GM12892 (cell line): ENCODE measurements at regions not wholly inside any gene's neighbourhood (a gene's known extent, or its start where the extent isn't known, plus 50 kb on each side); places are given as distances from the start of the nearest gene placed in this dataset.
"Not testable (repeated sequence)": the region's sequence is repeated elsewhere in the genome, so short reads cannot be mapped to it uniquely, and the experiment has no call there.

Experiments used
- DNase-seq: peaks from one replicate; pipeline ENCODE4 v3.0.0; 2011; ENCODE audit not compliant: insufficient read length
- FAIRE-seq: peaks from 2 replicates; lab custom pipeline; 2011; peaks lifted over from hg19 to GRCh38; lab: Jason Lieb, UNC
- POLR2A ChIP-seq: IDR thresholded peaks from 2 replicates; pipeline ENCODE4 v1.6.1; 2011; ENCODE audit warnings: low read depth, low read length, control low read depth
- POLR2AphosphoS5 ChIP-seq: IDR thresholded peaks from 2 replicates; pipeline ENCODE4 v1.6.1; 2011; ENCODE audit warnings: low read depth, low read length, control low read depth
- TAF1 ChIP-seq: IDR thresholded peaks from 2 replicates; pipeline ENCODE4 v1.6.1; 2011; ENCODE audit warnings: low read depth, mild to moderate bottlenecking, control low read depth, low read length, borderline replicate concordance

GRCh38 chr14:23866269-23866668, 87.3 kb upstream of the DHRS4 start:
- TF ChIP-seq POLR2A, result no peak
- no peak for TF ChIP-seq TAF1
- TF ChIP-seq POLR2AphosphoS5, result no peak
- DNase-seq (no peak), FAIRE-seq (no peak)

DNA sequence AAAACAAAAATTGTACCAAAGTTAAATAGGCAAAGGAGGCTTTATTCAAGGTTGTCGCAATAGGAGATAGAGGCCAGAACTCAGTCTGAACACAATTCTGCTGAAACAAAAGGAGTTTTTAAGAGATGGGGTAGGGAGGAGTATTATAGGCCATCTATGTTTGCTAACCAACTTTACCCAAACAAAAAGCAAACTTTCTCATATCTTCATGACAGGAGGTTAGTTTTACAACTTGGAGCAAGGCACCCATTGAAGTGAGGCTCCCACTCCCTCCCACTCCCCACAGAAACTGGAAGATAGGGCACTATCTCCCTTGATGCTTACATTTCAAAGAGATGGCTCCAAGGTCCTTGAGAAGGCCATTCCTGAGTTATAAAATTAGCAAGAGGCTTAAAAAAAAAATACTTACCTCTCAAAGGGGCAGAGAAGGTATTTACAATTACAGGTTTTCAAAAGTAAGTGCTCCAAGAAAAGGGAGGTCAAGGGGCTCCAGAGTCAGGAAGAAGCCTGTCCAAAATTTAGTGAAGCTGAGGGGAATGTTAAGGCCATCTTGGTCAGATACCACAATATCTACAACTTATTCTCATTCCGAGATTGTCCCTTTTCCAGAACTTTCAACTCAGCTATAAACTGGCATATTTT, 84.4 kb upstream of the DHRS4 start:
- no peak for DNase-seq
- FAIRE-seq, result no peak
- TF ChIP-seq POLR2AphosphoS5 (no peak), TAF1 (no peak), POLR2A (no peak)

DNA sequence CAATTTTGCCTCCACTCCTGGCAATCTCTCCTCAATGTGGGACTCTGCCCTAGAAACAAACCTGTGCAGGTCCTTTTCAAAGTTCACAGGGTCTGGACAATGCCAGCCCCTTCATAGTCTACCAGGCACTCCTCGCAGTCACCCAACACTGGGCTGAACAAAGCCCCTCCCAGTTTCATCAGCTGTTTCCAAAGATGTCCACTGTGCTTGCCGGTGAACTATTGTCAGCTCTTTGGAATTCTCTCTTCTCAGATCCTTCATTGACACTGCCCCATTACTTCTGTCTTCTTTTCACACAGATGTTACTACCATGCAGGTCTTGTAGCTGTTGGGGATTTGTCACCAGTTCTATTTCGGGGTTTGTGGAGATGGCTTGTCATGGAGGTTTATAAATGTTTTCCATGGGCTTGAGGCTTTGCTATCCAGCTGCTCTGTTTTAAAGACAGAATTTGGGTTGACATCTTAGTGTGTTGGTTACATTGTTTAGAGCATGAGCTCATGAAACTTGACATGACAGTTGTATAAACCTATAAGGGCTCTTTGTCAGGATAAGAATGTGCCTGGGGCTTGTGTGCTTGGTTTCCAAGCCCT, 77.3 kb upstream of the DHRS4 start:
- TF ChIP-seq POLR2AphosphoS5, result no peak
- FAIRE-seq (no peak), DNase-seq (no peak)

DNA sequence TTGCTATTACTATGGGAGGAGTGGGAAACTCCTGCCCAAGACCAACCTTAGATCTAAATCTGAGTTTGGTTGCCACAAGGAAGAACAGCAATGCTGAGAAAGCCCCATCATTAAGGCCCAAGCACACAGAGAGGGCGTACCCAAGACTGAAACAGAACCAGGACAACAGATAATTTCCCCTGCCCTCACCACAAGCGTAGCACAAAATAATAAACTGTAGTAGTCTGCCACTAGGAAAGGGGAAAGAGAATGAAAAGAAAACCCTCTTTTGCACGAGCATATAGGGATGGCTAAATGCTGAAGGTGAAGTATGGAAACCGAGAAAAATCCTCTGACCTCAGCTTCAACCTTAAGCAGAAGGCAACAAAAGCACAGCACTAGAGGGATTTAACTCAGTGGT, 76.5 kb upstream of the DHRS4 start:
- FAIRE-seq (no peak), DNase-seq (no peak)
- TF ChIP-seq POLR2AphosphoS5 (no peak), POLR2A (no peak), TAF1 (no peak)

- DNase-seq, result no peak
- FAIRE-seq, result peak; percentile 93
- TF ChIP-seq TAF1 (no peak), POLR2A (no peak), POLR2AphosphoS5 (no peak)
These were observed 75.9 kb upstream of the DHRS4 start for GRCh38 chr14:23877538-23878180.

DNA sequence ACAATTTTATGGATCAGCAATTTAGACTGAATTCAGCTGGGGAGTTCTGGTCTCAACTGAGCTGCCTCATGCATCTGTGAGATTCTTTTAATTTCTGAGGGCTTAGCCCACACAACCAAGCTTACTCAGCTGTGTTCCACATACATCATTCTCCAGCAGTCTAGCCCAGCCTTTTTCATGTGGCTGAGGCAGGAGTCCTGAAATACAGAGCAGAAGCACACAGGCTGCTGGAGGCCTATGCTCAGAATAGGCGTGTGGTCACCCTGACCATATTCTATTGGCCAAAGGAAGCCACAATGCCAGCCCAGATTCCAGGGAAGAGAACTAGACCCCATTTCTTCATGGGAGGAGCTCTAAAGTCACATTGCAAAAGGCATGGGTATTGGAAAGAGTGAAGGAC, 72.3 kb upstream of the DHRS4 start:
- TF ChIP-seq TAF1 (no peak), POLR2A (no peak), POLR2AphosphoS5 (no peak)
- DNase-seq, result no peak
- no peak for FAIRE-seq

- no peak for TF ChIP-seq TAF1
- no peak for TF ChIP-seq POLR2A
- TF ChIP-seq POLR2AphosphoS5, result no peak
- no peak for DNase-seq
- peak; percentile 42 for FAIRE-seq
These were observed 69.7 kb upstream of the DHRS4 start for GRCh38 chr14:23883684-23884540.

GRCh38 chr14:23884541-23884904, 69.0 kb upstream of the DHRS4 start:
- DNase-seq, result no peak
- no peak for FAIRE-seq
- TF ChIP-seq TAF1 (no peak), POLR2AphosphoS5 (no peak)

GRCh38 chr14:23887536-23887935, 66.0 kb upstream of the DHRS4 start:
- TF ChIP-seq POLR2AphosphoS5 (no peak), POLR2A (no peak), TAF1 (no peak)
- DNase-seq, result no peak
- no peak for FAIRE-seq

DNA sequence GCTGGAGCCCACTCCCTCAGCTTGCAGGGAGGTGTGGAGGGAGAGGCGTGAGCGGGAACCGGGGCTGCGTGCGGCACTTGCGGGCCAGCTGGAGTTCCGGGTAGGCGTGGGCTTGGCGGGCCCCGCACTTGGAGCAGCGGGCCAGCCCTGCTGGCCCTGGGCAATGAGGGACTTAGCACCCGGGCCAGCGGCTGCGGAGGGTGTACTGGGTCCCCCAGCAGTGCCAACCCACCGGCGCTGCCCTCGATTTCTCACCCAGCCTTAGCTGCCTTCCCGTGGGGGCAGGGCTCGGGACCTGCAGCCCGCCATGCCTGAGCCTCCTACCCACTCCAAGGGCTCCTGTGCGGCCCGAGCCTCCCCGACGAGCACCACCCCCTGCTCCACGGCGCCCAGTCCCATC, 61.9 kb upstream of the DHRS4 start:
- DNase-seq, FAIRE-seq: not testable (repeated sequence)

GRCh38 chr14:23892289-23892688, 61.3 kb upstream of the DHRS4 start:
- not testable (repeated sequence) for DNase-seq

More at GRCh38 chr14:23892289-23892688, 61.3 kb upstream of the DHRS4 start:
- not testable (repeated sequence) for FAIRE-seq
